ENCODE measurements at regions not wholly inside any gene's neighbourhood (a gene's known extent, or its start where the extent isn't known, plus 50 kb on each side); places are given as distances from the start of the nearest gene placed in this dataset.

GRCh38 chr12:34390846-34391700 lies 368.8 kb downstream of the ALG10 start:
- TF ChIP-seq POLR2A (IDR thresholded peaks at IDR 0.05), result no peak
- TF ChIP-seq, protein P1, sequence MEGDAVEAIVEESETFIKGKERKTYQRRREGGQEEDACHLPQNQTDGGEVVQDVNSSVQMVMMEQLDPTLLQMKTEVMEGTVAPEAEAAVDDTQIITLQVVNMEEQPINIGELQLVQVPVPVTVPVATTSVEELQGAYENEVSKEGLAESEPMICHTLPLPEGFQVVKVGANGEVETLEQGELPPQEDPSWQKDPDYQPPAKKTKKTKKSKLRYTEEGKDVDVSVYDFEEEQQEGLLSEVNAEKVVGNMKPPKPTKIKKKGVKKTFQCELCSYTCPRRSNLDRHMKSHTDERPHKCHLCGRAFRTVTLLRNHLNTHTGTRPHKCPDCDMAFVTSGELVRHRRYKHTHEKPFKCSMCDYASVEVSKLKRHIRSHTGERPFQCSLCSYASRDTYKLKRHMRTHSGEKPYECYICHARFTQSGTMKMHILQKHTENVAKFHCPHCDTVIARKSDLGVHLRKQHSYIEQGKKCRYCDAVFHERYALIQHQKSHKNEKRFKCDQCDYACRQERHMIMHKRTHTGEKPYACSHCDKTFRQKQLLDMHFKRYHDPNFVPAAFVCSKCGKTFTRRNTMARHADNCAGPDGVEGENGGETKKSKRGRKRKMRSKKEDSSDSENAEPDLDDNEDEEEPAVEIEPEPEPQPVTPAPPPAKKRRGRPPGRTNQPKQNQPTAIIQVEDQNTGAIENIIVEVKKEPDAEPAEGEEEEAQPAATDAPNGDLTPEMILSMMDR (IDR thresholded peaks at IDR 0.05), result no peak
